ENCODE measurements at regions not wholly inside any gene's neighbourhood (a gene's known extent, or its start where the extent isn't known, plus 50 kb on each side); places are given as distances from the start of the nearest gene placed in this dataset.

DNA sequence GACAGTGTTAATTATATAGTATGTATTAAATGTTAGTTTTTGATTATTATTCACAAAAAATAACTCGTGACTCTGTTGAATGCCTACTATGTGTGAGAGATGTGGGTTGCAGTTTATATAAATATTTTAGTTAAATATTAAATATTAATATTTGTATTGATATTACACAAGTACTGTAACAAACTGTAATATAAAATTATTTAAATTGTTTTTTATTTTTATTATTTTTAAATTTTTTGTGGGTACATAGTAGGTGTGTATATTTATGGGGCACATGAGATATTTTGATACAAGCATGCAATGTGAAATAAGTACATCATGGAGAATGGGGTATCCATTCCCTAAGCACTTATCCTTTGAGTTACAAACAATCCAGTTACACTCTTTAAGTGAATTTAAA lies 196.1 kb upstream of the ZNF717 start:
- no peak for TF ChIP-seq ZFX (IDR thresholded peaks at IDR 0.05; ENCODE audit: borderline replicate concordance)
- no peak for TF ChIP-seq CTCF (IDR thresholded peaks at IDR 0.05)
- no peak overlapping the region for H3K27ac ChIP-seq

DNA sequence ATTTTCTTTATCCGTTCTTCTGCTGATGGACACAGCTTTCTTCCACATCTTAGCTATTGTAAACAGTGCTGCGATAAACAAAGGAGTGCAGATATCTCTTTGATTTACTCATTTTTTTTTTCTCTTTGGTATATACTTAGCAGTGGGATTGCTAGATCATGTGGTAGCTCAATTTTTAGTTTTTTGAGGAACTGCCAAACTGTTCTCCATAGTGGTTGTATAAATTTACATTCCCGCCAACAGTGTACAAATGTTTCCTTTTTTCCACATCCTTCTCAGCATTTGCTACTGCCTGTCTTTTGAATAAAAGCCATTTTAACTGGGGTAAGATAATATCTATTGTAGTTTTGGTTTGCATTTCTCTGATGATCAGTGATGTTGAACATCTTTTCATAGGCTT lies 196.8 kb upstream of the ZNF717 start:
- TF ChIP-seq CTCF (IDR thresholded peaks at IDR 0.05) (no peak), ZFX (IDR thresholded peaks at IDR 0.05; ENCODE audit: borderline replicate concordance) (no peak)
- H3K27ac ChIP-seq: no peak overlapping the region

GRCh38 chr3:75983111-75983510 lies 197.8 kb upstream of the ZNF717 start:
- TF ChIP-seq ZFX (IDR thresholded peaks at IDR 0.05; ENCODE audit: borderline replicate concordance) (no peak), CTCF (IDR thresholded peaks at IDR 0.05) (no peak)
- no peak overlapping the region for H3K27ac ChIP-seq

- no peak overlapping the region for H3K27ac ChIP-seq
- TF ChIP-seq ZFX (IDR thresholded peaks at IDR 0.05; ENCODE audit: borderline replicate concordance): no peak
- TF ChIP-seq CTCF (IDR thresholded peaks at IDR 0.05): no peak
Measured at GRCh38 chr3:75983609-75984290, 198.4 kb upstream of the ZNF717 start.

DNA sequence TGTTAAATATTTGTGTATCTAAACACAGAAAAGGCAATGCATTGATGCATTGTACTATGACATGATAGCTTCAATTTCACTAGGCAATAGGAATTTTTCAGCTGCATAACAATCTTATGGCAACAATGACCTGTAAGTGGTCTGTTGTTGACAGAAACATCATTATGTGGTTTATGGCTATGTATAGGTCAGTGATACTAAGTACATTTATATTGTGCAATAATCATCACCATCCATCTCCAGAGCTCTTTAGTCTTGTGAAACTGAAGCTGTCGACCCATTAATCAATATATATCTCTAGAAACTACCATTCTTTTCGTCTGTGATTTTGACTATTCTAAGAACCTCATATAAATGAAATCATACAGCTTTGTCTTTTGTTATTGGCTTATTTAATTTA lies 200.1 kb upstream of the ZNF717 start:
- TF ChIP-seq ZFX (IDR thresholded peaks at IDR 0.05; ENCODE audit: borderline replicate concordance) (no peak), CTCF (IDR thresholded peaks at IDR 0.05) (no peak)
- H3K27ac ChIP-seq: no peak overlapping the region

GRCh38 chr3:76010252-76010651 lies 224.9 kb upstream of the ZNF717 start:
- TF ChIP-seq CTCF (IDR thresholded peaks at IDR 0.05) (no peak), ZFX (IDR thresholded peaks at IDR 0.05; ENCODE audit: borderline replicate concordance) (no peak)
- H3K27ac ChIP-seq: no peak overlapping the region

DNA sequence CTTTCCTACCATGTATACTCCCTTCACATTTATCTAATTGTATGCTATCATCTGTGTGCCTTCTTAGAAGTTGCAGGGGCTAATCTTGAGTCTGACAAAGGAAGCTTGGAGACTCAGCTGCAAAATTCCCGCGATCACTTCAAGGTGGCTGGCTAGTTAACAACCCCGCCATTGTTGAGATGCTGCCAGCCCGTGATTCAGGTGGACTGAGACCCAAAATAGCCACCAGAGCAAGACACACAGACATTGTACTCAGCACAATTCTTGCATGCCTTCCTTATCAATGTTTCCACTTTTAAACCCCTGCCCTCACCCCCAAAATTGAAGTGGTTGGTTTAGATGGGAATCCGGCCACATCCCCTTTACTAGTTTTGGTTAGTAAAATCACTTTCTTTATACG lies 225.8 kb upstream of the ZNF717 start:
- TF ChIP-seq ZFX (IDR thresholded peaks at IDR 0.05; ENCODE audit: borderline replicate concordance) (no peak), CTCF (IDR thresholded peaks at IDR 0.05) (no peak)
- H3K27ac ChIP-seq: no peak overlapping the region
